ENCODE measurements at regions not wholly inside any gene's neighbourhood (a gene's known extent, or its start where the extent isn't known, plus 50 kb on each side); places are given as distances from the start of the nearest gene placed in this dataset.

DNA sequence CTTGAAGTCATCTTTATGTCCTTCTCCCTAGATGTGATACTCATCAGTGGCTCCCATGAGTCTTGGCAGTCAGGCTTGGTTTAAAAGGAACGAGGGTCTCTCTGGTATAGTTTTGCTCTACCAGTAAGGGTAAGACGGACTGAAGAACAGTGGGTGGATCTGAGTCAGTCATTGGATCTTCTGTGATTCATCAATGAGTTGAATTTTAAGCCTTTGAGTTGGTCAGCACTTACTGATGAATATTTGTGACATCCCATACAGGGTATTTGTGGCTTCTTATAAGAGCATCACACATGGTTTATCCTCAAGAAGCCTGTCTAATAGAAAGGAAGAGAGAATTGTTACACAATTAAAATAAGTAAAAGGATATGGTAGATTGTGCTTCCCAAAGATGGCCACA lies 87.3 kb upstream of the NAMPT start:
- TF ChIP-seq, protein P1, sequence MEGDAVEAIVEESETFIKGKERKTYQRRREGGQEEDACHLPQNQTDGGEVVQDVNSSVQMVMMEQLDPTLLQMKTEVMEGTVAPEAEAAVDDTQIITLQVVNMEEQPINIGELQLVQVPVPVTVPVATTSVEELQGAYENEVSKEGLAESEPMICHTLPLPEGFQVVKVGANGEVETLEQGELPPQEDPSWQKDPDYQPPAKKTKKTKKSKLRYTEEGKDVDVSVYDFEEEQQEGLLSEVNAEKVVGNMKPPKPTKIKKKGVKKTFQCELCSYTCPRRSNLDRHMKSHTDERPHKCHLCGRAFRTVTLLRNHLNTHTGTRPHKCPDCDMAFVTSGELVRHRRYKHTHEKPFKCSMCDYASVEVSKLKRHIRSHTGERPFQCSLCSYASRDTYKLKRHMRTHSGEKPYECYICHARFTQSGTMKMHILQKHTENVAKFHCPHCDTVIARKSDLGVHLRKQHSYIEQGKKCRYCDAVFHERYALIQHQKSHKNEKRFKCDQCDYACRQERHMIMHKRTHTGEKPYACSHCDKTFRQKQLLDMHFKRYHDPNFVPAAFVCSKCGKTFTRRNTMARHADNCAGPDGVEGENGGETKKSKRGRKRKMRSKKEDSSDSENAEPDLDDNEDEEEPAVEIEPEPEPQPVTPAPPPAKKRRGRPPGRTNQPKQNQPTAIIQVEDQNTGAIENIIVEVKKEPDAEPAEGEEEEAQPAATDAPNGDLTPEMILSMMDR (optimal IDR thresholded peaks at IDR 0.05 in 1 of 3, IDR thresholded peaks at IDR 0.05 in 1 of 3, conservative IDR thresholded peaks at IDR 0.05 in 1 of 3; ENCODE audit: extremely low read depth in 1 of 3, insufficient read depth in 2 of 3, low read length in 3 of 3): no peak
- TF ChIP-seq EZH2 (IDR thresholded peaks at IDR 0.05; ENCODE audit: low read length): no peak
